Activated CD8-positive, alpha-beta T cell treated with anti-CD3 and anti-CD28 coated beads, Interleukin-2, amount 10 ng/mL, durations not matched to agents 7 days and 5 days (primary cell): ENCODE measurements at regions not wholly inside any gene's neighbourhood (a gene's known extent, or its start where the extent isn't known, plus 50 kb on each side); places are given as distances from the start of the nearest gene placed in this dataset.
A peak's percentile ranks its signal among the peaks of the same experiment; 100 is the strongest.
"Not testable (repeated sequence)": the region's sequence is repeated elsewhere in the genome, so short reads cannot be mapped to it uniquely, and the experiment has no call there.

Source experiments
- ATAC-seq: fragments of 150-1000 bp; cut with Tn5 transposase; one replicate; pipeline ENCODE4 v1.10.0; 2021; ENCODE audit warnings: moderate library complexity
- CTCF ChIA-PET: fragments of 350-600 bp; sonication (Branson Sonifier 250); formaldehyde crosslinking; loops from one replicate; lab custom pipeline; 2021; ENCODE audit warnings: antibody characterized with exemption; lab: Charles Lee
- POLR2A ChIA-PET: fragments of 350-600 bp; sonication (Branson Sonifier 250); formaldehyde crosslinking; loops from one replicate; lab custom pipeline; 2021; ENCODE audit warnings: antibody characterized with exemption; lab: Charles Lee
- DNase-seq: peaks from one replicate; pipeline ENCODE4 v3.0.0-alpha.2; 2020
- H3K27ac Mint-ChIP-seq: one replicate; pipeline ENCODE4 v1.8.0; 2021; ENCODE audit warnings: mild to moderate bottlenecking, mixed read lengths
- H3K27me3 Mint-ChIP-seq: one replicate; pipeline ENCODE4 v1.8.0; 2021; ENCODE audit warnings: low read depth, mixed read lengths
- H3K36me3 Mint-ChIP-seq: one replicate; pipeline ENCODE4 v1.8.0; 2021; ENCODE audit warnings: low read depth, mixed read lengths
- H3K4me1 Mint-ChIP-seq: one replicate; pipeline ENCODE4 v1.8.0; 2021; ENCODE audit warnings: low read depth, mixed read lengths
- H3K4me3 Mint-ChIP-seq: one replicate; pipeline ENCODE4 v1.8.0; 2021; ENCODE audit warnings: mild to moderate bottlenecking, mixed read lengths
- H3K9me3 Mint-ChIP-seq: one replicate; pipeline ENCODE4 v1.8.0; 2022; ENCODE audit warnings: mixed read lengths; ENCODE audit not compliant: insufficient read depth

DNA sequence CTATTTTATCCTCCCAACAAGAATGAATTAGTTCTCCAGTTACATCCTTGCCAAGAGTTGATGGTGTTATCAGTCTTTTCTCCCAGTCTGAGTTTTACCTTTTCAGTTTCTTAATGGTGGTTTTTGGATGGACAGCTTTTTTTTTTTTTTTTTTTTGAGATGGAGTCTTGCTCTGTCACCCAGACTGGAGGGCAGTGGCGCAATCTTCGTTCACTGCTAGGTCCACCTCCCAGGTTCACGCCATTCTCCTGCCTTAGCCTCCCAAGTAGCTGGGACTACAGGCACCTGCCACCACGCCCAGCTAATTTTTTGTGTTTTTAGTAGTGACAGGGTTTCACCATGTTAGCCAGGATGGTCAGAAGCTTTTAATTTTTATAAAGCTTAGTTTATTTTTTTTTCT is 133.0 kb downstream of the FOXD4L6 start:
- peaks cover 36% of the 10 kb centered on the region for H3K4me1 Mint-ChIP-seq
- CTCF ChIA-PET, H3K4me3 Mint-ChIP-seq: not testable (repeated sequence)

DNA sequence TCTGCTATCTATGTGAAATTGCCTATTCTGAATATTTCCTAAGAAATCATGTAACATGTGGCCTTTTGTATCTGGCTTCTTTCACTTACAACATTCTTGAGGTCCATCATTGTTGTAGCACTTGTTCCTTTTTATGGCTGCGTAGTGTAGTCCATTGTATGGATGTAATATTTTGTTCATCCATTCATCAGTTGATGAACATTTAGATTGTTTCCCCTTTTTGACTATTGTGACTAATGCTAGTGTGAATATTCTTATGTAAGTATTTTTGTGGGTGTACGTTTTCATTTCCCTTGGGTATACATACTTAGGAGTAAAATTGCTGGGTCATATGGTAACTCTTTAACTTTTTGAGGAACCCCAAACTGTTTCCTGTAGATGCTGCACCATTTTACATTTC is 134.6 kb downstream of the FOXD4L6 start:
- H3K27me3 Mint-ChIP-seq, ATAC-seq, H3K9me3 Mint-ChIP-seq, DNase-seq, POLR2A ChIA-PET, CTCF ChIA-PET, H3K4me3 Mint-ChIP-seq: not testable (repeated sequence)
- Mint-ChIP-seq H3K36me3 (peaks cover 26% of the 10 kb centered on the region), H3K27ac (peak overlapping the region; percentile 5), H3K4me1 (peaks cover 33% of the 10 kb centered on the region)

More for the DNA sequence above, 133.0 kb downstream of the FOXD4L6 start:
- ATAC-seq, H3K9me3 Mint-ChIP-seq, H3K27ac Mint-ChIP-seq, H3K27me3 Mint-ChIP-seq, POLR2A ChIA-PET, DNase-seq: not testable (repeated sequence)
- peaks cover 33% of the 10 kb centered on the region for H3K36me3 Mint-ChIP-seq

DNA sequence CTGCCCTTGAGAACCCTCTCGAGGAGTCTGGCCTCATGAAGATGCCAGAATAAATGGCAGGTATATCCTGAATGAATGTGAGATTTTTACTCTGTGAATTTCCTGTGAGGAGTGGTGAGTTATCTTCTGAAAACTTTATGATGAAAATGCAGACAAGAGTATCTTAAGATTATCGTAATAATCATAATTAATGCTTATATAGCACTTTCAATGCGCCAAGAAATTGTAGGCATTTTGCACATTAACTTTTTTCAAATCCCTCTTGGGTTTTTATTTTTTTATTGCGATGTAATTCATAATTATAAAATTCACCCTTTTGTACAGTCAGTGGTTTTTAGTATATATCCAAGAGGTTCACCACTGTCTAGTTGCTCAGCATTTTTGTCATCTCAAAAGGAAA is 135.1 kb downstream of the FOXD4L6 start:
- CTCF ChIA-PET, H3K27ac Mint-ChIP-seq, DNase-seq, H3K27me3 Mint-ChIP-seq, H3K4me3 Mint-ChIP-seq, POLR2A ChIA-PET, H3K9me3 Mint-ChIP-seq, ATAC-seq: not testable (repeated sequence)
- peaks cover 32% of the 10 kb centered on the region for H3K4me1 Mint-ChIP-seq
- peaks cover 26% of the 10 kb centered on the region for H3K36me3 Mint-ChIP-seq

DNA sequence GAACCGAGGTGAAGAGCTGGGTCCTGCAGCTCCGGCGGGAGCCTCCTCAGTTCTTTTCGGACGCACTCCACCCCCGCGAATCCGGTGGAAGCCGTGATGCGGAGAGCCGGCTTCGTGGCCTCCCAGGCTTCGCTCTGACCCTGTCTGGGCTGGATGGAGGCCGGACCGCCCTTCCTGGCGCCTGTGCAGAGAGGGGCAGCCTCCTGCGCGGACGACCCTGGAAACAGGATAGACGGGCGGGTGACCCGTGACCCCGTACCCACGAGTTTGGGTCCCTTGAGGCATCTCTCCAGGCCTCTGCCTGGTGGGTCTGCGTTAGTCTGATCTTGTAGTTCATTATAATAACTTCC is 136.0 kb downstream of the FOXD4L6 start:
- ChIA-PET POLR2A (interaction anchor here (1.7 kb wide), 1 partner anchor 8 kb away, joined by 11 read pairs; no protein-coding TSS in a partner anchor), CTCF (interaction anchor here (1.0 kb wide), 1 partner anchor 95 kb away, joined by 3 read pairs; no protein-coding TSS in a partner anchor)
- not testable (repeated sequence) for H3K27ac Mint-ChIP-seq, H3K27me3 Mint-ChIP-seq, H3K4me3 Mint-ChIP-seq, H3K9me3 Mint-ChIP-seq, DNase-seq
- peak; percentile 9 for ATAC-seq
- peaks cover 28% of the 10 kb centered on the region for H3K36me3 Mint-ChIP-seq
- H3K4me1 Mint-ChIP-seq: peaks cover 29% of the 10 kb centered on the region

DNA sequence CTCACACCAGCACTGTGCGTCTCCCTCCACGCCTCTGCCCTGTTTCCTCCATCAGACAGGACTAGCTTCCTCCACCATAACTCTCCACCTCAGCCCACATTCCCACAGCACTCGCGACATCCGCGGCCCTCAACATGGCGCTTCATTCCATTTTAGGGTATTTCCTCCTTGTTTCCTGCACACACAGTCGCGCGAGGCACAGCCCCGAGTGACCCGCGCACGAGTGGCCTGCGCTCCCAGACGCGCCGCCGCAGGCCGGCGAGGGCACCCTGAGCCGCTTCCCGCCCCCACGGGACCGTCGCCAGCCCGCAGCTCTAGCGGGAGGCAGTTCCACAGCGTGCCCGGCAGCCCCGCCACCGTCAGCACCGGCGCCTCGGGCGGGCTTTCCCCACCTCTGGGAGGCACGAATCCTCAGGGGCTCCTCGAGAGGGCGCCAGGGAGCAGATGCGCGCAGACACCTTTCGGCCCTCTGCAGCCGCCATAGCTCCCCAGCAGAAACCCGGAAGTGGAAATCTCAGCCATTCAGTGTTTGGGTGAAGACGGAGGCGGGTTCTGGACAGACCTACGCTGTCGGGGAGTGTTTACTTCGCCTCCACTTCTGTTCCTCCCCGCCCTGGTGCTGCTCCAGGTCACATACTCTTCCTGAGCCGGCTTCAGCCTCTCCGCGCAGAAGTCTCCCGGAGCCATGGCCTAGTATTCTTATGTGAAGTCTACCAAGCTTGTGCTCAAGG is 136.6 kb downstream of the FOXD4L6 start:
- not testable (repeated sequence) for H3K4me3 Mint-ChIP-seq, H3K27ac Mint-ChIP-seq, H3K27me3 Mint-ChIP-seq, H3K9me3 Mint-ChIP-seq
- CTCF ChIA-PET: interaction anchor here (1.0 kb wide), 1 partner anchor 96 kb away, joined by 3 read pairs; no protein-coding TSS in a partner anchor
- ATAC-seq (peak; percentile 100), DNase-seq (peak; percentile 99)
- peaks cover 24% of the 10 kb centered on the region for H3K36me3 Mint-ChIP-seq
- peaks cover 25% of the 10 kb centered on the region for H3K4me1 Mint-ChIP-seq
- POLR2A ChIA-PET: interaction anchor here (1.7 kb wide), 1 partner anchor 8 kb away, joined by 11 read pairs; no protein-coding TSS in a partner anchor

DNA sequence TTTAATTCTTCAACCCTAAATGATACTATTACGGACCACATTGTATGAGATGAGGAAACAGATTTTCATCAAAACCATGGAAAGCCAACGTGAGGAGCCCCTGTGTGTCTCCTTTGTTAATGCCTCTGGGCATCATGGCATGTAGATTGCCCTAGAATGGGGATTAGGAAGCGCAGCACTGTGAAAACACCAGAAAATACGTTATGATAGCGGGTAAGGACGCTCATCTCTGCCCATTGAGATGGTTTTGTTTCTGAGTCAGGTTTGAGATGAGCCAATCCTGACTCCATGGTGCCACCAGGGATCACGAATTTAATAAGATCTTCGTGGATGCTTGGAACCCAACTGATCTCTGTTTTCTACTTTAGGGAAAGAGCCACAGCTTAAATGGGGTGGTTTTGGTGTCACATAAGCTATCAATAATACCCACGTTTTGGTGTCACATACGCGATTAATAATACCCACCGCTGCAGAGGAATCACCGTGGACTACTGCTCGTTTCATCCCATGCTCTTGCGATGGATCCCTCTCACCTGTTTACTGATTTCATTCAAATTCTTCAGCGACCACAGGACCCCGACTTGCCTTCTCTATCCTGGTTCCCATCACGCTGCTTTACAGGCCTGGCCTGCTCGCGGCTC is 137.3 kb downstream of the FOXD4L6 start:
- not testable (repeated sequence) for H3K27ac Mint-ChIP-seq, DNase-seq, H3K9me3 Mint-ChIP-seq, ATAC-seq, H3K4me3 Mint-ChIP-seq, H3K27me3 Mint-ChIP-seq
- CTCF ChIA-PET: interaction anchor here (1.0 kb wide), 1 partner anchor 96 kb away, joined by 3 read pairs; no protein-coding TSS in a partner anchor
- Mint-ChIP-seq H3K36me3 (peaks cover 19% of the 10 kb centered on the region), H3K4me1 (peaks cover 20% of the 10 kb centered on the region)
- POLR2A ChIA-PET: interaction anchor here (1.7 kb wide), 1 partner anchor 9 kb away, joined by 11 read pairs; no protein-coding TSS in a partner anchor

DNA sequence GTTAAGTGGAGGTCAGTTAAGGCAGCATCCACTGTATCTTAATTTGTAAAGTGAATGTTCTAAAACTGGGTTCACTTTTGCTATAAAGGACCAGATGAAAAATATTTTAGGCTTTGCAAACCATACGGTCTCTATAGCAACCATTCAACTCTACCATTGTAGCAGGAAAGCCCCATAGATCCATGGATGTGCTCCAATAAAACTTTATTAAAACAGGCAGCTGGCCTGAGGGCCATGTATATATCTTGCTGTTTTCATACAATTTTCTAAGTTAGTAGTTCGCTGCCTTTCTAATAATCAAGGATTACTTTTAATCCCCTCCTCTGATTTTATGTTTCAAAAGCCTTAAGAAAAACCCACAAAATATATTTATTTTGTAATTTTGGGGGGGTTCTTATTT is 142.1 kb downstream of the FOXD4L6 start:
- H3K9me3 Mint-ChIP-seq, CTCF ChIA-PET, H3K27me3 Mint-ChIP-seq, H3K4me1 Mint-ChIP-seq, POLR2A ChIA-PET, H3K27ac Mint-ChIP-seq, ATAC-seq, H3K4me3 Mint-ChIP-seq, DNase-seq: not testable (repeated sequence)
- H3K36me3 Mint-ChIP-seq: peaks cover 16% of the 10 kb centered on the region

DNA sequence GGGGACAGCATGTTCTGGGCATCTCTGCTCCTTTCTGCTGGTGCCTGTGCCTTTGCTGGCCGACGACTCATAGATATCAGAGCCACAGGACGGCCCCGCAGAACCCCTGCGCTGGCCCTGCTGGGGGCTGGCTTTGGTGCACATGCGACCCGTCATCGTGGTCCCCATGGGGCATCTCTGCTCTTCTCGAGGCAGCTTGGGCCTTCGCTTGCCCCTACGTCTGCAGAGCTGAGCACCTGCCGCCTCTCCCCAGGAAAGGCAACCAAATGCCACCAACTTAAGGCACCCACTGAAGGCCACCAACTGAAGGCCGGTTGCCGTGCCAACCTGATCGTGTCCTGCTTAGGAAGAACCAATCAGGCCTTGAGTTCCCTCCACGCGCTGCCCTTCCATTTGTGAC is 153.1 kb downstream of the FOXD4L6 start:
- H3K36me3 Mint-ChIP-seq, POLR2A ChIA-PET, CTCF ChIA-PET, ATAC-seq, H3K4me1 Mint-ChIP-seq, DNase-seq, H3K4me3 Mint-ChIP-seq, H3K27ac Mint-ChIP-seq, H3K27me3 Mint-ChIP-seq, H3K9me3 Mint-ChIP-seq: not testable (repeated sequence)

DNA sequence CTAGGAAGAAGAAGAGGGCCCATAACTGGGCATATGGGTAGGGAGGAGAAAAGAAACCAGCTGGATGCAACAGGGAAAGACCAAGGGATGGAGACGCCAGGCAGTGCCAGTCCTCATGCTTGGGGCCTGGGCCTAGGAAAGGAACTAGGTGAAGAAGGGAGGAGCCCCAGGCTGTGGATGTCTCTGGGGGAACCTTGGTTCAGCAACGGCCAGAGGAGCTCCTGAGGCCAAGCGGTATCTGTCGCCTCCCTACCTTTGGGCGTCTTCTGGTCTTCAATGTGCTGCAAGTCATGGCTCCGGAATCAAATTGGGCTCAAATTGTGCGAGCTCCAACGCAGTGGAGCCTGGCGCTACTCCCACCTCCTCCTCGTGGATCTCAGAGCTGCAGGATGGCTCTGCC is 153.6 kb downstream of the FOXD4L6 start:
- ATAC-seq, CTCF ChIA-PET: not testable (repeated sequence)

DNA sequence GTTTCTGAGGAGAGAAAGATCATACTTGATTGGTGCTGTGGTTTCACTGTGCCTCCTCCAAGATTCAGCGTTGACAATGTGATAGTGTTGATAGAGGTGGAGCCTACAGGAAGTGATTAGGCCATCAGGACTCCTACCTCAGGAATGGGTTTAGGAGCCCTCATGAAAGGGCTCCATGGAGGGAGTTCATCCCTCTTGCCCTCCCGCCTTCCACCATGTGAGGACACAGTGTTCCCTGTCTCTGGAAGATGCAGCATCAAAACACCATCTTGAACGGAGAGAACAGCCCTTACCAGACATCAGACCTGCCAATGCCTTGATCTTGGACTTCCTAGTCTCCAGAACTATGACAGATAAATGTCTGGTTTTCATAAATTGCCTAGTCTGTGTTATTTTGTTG is 156.7 kb downstream of the FOXD4L6 start:
- H3K4me3 Mint-ChIP-seq, H3K36me3 Mint-ChIP-seq, POLR2A ChIA-PET, CTCF ChIA-PET, H3K4me1 Mint-ChIP-seq, ATAC-seq, H3K27ac Mint-ChIP-seq, H3K27me3 Mint-ChIP-seq, H3K9me3 Mint-ChIP-seq, DNase-seq: not testable (repeated sequence)

More for the DNA sequence above, 153.6 kb downstream of the FOXD4L6 start:
- H3K9me3 Mint-ChIP-seq, H3K36me3 Mint-ChIP-seq, H3K4me1 Mint-ChIP-seq, H3K27ac Mint-ChIP-seq, H3K27me3 Mint-ChIP-seq, H3K4me3 Mint-ChIP-seq, POLR2A ChIA-PET, DNase-seq: not testable (repeated sequence)

DNA sequence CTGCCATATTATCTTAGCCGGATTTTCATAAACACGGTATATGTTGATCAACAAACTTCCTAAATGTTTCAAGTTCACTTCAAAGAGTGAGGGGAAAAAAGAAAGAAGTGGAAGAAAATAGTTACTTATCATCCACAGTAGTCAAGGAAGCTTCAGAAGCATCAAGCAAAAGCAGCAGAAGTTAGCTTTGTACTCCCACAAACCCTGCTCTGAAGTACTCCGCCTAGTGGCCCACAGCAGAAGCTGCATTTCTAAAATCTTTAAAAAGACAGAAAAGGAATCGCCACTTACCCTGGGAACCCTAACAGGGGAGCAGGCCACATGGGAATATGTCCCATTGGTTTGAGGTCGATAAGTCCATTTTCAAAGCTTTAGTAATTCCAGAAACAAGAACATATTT is 158.1 kb downstream of the FOXD4L6 start:
- H3K27ac Mint-ChIP-seq, H3K27me3 Mint-ChIP-seq: not testable (repeated sequence)

DNA sequence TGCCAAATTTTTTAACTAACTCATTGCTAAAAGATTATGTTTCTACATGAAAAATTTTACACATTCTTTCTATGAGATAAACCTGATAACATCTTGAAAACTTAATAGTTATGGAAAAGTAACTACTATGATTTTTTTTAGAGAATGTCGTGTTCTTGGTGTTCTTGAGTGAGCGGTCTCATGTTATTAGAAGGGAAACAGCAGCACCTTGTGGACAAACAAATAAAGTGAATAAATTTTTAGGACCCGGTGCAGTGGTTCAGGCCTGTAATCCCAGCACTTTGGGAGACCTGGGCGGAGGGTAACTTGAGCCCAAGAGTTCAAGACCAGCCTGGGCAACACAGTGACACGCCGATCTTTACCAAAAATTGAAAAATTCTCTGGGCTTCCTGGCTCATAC is 166.0 kb downstream of the FOXD4L6 start:
- POLR2A ChIA-PET, H3K4me1 Mint-ChIP-seq, CTCF ChIA-PET: not testable (repeated sequence)

More for the DNA sequence above, 158.1 kb downstream of the FOXD4L6 start:
- DNase-seq, POLR2A ChIA-PET, ATAC-seq, H3K4me3 Mint-ChIP-seq, H3K36me3 Mint-ChIP-seq, H3K4me1 Mint-ChIP-seq, H3K9me3 Mint-ChIP-seq, CTCF ChIA-PET: not testable (repeated sequence)

More for the DNA sequence above, 166.0 kb downstream of the FOXD4L6 start:
- not testable (repeated sequence) for H3K9me3 Mint-ChIP-seq, H3K27me3 Mint-ChIP-seq, ATAC-seq, H3K4me3 Mint-ChIP-seq, H3K27ac Mint-ChIP-seq, DNase-seq, H3K36me3 Mint-ChIP-seq
